Astrocyte of the cerebellum (primary cell): ENCODE measurements at regions not wholly inside any gene's neighbourhood (a gene's known extent, or its start where the extent isn't known, plus 50 kb on each side); places are given as distances from the start of the nearest gene placed in this dataset.

Experiments
- DNase-seq: peaks from one replicate; pipeline ENCODE4 v3.0.0-alpha.2; 2011; ENCODE audit warnings: low read depth
- H3K4me3 ChIP-seq: 2 replicates; pipeline ENCODE4 v1.5.1; 2011; ENCODE audit warnings: mild to moderate bottlenecking, low read depth, low read length, moderate library complexity
- in situ Hi-C: cut with HindIII; loops from 2 replicates; pipeline ENCODE4 v1.10.0; 2017; ENCODE audit warnings: low sequenced_read_pairs
- TF ChIP-seq, protein P1 (sequence below): IDR thresholded peaks from 2 replicates; pipeline ENCODE4 v1.5.1; 2012; ENCODE audit warnings: low read length, low read depth, moderate library complexity, mild to moderate bottlenecking; ENCODE audit errors: missing control alignments

DNA sequence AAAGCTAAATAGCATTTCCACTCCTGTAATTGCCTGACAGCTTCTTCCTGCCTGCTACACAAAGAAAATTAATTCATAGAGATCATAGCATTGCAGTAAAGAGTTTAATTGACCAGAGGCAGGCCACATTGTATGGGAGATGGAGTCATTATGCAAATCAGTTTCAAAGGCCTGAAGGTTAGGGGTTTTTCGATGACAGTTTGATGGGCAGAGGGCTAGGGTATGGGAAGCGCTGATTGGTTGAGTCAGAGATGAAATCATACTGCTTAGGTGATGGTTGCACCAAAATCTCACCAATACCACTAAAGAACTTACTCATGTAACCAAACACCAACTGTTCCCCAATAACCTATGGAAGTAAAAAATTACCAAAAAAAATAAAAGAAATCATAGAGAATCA is 599.0 kb downstream of the NUP35 start:
- H3K4me3 ChIP-seq: no peak overlapping the region
- in situ Hi-C loops: no loop called here
- no peak for DNase-seq
- TF ChIP-seq, protein P1, sequence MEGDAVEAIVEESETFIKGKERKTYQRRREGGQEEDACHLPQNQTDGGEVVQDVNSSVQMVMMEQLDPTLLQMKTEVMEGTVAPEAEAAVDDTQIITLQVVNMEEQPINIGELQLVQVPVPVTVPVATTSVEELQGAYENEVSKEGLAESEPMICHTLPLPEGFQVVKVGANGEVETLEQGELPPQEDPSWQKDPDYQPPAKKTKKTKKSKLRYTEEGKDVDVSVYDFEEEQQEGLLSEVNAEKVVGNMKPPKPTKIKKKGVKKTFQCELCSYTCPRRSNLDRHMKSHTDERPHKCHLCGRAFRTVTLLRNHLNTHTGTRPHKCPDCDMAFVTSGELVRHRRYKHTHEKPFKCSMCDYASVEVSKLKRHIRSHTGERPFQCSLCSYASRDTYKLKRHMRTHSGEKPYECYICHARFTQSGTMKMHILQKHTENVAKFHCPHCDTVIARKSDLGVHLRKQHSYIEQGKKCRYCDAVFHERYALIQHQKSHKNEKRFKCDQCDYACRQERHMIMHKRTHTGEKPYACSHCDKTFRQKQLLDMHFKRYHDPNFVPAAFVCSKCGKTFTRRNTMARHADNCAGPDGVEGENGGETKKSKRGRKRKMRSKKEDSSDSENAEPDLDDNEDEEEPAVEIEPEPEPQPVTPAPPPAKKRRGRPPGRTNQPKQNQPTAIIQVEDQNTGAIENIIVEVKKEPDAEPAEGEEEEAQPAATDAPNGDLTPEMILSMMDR: no peak

DNA sequence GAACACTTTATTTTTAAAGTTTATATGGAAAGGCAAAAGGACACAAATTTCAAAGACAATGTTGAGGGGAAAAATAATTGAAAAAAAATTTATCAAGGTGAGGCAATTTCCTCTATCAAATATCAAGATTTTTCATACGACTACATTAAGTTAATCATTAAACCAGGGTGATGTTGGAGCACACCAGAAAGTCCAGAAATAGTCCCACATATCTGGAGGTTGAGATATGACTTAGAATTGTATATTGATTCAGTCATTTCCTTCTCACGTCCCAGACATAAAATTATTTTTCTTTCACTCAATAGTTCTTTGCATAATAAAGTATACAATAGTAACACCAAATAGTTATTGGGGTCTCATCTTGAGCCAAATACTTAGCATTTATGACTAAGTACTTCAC is 605.1 kb downstream of the NUP35 start:
- TF ChIP-seq, protein P1: no peak
- DNase-seq: no peak
- no peak overlapping the region for H3K4me3 ChIP-seq
- in situ Hi-C loops: no loop called here

DNA sequence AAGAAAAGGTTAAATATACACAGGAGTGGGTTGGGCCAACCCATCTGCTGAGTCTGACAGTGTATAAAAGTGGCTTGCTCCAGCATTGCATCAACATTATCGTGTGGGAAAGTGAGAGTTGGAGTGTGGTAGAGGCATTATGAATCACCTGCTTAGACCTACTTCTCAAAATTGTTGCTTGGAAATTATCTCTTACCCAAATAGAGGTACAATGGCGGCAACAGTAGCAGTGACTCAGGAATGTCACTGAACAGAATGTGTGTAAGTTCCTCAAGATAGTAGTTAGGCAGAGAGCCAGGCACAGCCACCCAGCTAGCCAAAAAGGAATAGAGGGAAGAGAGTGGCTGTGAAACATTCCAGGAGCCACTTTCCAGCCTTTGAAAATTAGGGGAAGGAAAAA is 616.0 kb downstream of the NUP35 start:
- DNase-seq: no peak
- no peak overlapping the region for H3K4me3 ChIP-seq
- in situ Hi-C loops: no loop called here
- TF ChIP-seq, protein P1: no peak

DNA sequence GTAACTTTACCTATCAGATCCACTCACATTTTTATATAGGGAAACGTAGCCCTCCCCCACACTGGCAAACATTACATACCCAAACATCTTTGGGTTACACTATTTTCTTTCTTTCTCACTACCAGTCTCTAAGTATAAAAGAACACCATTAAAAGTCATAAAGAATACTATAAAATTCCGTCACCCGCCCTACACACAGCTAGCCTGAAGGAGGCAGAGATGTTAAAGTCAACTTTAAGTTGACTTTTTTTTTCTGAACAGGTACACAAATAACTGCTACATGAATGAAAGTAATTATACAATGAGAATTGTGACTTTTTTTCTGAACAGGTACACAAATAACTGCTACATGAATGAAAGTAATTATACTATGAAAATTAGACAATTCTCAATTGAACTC is 628.3 kb downstream of the NUP35 start:
- DNase-seq: no peak
- H3K4me3 ChIP-seq: no peak overlapping the region
- in situ Hi-C loops: no loop called here
- TF ChIP-seq, protein P1: no peak

DNA sequence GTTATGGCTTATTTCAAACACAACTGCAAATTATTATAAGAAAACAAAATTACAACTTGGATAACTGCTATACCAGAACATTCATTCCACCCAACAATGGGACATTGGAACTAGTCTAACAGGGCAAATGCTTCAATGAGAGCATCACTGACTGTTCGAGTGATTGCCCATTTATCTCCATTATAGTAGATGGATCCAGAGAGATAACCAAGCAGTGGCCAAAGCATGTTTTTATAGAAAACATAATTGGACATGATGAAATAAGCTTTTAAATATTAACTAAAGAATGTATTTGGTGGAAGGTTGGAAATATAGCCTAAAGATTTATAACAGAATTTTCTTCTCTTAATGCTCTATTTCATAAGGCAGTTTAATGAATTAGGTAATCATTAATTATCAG is 634.8 kb downstream of the NUP35 start:
- in situ Hi-C loops: no loop called here
- H3K4me3 ChIP-seq: no peak overlapping the region
- TF ChIP-seq, protein P1: no peak
- DNase-seq: no peak

DNA sequence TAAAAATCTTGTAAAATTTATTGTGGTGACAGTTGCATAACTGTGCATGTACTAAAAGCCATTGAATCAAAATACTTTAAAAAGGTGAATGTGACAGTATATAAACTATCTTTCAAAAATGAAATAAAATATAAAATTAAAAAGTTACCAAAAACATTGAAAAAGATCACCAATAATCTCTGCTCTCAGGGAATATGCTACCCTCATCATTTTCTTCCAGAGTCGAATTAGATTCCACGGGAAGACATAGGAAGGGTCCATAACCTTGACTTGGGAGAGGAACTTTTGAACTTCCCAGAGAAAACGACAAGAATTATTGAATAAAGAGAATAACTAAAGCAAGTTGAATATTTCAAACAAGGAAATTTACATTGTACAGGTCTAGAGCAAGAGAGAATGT is 649.5 kb downstream of the NUP35 start:
- DNase-seq: no peak
- in situ Hi-C loops: no loop called here
- H3K4me3 ChIP-seq: no peak overlapping the region
- TF ChIP-seq, protein P1: no peak

DNA sequence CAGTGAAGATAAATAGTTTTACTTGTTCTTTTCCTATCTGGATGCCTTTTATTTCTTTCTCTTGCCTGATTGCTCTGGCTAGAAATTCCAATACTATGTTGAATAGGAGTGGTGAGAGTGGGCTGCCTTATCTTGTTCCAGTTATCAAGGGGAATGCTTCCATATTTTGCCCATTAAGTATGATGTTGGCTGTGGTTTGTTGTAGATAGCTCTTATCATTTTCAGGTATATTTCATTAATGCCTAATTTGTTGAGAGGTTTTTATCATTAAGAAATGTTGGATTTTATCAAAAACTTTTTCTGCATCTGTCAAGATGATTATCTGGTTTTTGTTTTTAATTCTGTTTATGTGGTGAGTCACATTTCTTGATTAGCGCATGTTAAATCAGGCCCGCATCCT is 655.8 kb downstream of the NUP35 start:
- in situ Hi-C loops: no loop called here
- DNase-seq: no peak
- no peak overlapping the region for H3K4me3 ChIP-seq
- TF ChIP-seq, protein P1: no peak
